GM19468 (cell line): ENCODE measurements at regions not wholly inside any gene's neighbourhood (a gene's known extent, or its start where the extent isn't known, plus 50 kb on each side); places are given as distances from the start of the nearest gene placed in this dataset.
"Not testable (repeated sequence)": the region's sequence is repeated elsewhere in the genome, so short reads cannot be mapped to it uniquely, and the experiment has no call there.

Experiments used
- ATAC-seq: cut with Tn5 transposase; IDR thresholded peaks from one replicate; pipeline ENCODE4 v1.9.1; 2021; ENCODE audit warnings: mild to moderate bottlenecking, moderate library complexity, moderate number of reproducible peaks; ENCODE audit not compliant: unreplicated experiment; ENCODE audit errors: extremely low read depth

DNA sequence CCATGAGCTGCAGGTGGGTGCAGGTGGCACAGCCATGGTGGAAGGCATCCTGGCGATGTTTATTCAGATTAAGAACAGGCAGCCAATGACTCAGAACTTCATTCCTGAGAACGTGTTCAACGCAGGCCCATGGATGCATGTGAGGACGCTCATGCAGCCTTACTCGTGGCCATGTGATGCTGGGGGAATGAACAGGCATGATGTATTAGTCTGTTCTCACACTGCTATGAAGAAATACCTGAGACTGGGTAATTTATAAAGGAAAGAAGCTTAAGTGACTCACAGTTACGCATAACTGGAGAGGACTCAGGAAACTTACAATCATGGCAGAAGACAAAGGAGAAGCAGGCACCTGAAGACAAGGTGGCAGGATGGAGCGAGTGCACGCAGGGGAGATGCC is 146.6 kb downstream of the RNASET2 start:
- no peak for ATAC-seq

- ATAC-seq: no peak
Measured at GRCh38 chr6:166806962-166807757, 149.2 kb downstream of the RNASET2 start.

GRCh38 chr6:166806217-166806838 is 150.0 kb downstream of the RNASET2 start:
- no peak for ATAC-seq

DNA sequence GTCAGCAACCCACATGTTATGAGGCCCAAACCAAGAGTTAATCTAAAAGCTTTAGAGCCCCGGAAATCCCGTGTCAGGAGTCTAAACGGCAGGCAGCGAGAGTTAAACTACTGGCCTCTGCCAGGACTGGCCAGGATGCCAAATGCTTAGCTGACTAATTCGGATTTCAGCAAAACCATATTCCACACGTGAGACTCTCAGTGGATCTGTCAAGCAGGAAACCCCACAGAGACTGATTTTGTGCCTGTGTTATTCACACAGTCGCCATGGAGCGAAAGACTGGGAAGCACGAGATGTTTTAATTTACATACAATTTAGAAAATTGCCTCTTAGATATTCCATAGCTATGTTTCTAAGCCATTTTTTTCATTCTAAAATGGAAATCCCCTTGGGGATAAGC is 152.9 kb downstream of the RNASET2 start:
- no peak for ATAC-seq

GRCh38 chr6:166802401-166802800 is 153.9 kb downstream of the RNASET2 start:
- no peak for ATAC-seq

GRCh38 chr6:166800137-166800536 is 156.2 kb downstream of the RNASET2 start:
- no peak for ATAC-seq

GRCh38 chr6:166798652-166799051 is 157.7 kb downstream of the RNASET2 start:
- ATAC-seq: no peak

DNA sequence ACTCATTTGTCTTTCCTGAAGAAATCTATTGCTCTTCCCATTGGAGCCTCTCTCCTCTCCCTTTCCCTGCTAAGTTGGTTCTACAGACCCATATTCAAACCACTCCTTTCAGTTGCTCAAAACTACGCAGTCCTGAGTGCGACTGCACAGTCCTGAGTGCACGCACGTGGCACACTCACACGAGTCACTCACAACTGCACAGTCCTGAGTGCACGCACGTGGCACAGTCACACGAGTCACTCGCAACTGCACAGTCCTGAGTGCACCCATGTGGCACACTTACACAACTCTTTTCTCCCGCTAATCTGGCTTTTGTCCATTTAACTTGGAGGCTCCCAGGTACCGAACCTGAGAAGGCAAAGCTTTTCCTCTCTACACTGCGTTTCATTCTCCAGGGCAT is 159.7 kb downstream of the RNASET2 start:
- ATAC-seq: no peak

DNA sequence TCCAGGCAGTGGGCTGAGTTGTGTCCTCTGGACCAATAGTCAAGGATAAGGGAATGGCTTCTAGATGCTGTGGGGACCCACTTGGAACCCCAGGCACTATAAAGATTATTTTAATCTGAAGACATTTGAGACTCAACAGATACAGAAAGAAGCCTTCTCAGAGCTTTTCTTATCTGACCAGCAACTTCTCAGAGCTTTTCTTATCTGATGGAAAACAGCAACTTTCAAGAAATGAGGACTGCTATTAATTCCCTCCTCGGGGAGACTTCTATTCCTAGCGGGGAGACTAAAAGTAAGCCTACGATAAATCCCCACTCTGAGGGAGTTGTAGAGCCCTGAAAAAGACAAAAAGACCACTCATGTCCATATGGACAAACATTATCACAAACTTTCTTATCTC is 160.5 kb downstream of the RNASET2 start:
- ATAC-seq: no peak

- ATAC-seq: not testable (repeated sequence)
Measured at GRCh38 chr6:166790808-166791207, 163.8 kb upstream of the RPS6KA2 start.

- not testable (repeated sequence) for ATAC-seq
Measured at GRCh38 chr6:166788846-166789529, 161.9 kb upstream of the RPS6KA2 start.

- no peak for ATAC-seq
Measured at GRCh38 chr6:166786704-166787293, 159.7 kb upstream of the RPS6KA2 start.

- no peak for ATAC-seq
Measured at GRCh38 chr6:166785131-166785530, 158.1 kb upstream of the RPS6KA2 start.

DNA sequence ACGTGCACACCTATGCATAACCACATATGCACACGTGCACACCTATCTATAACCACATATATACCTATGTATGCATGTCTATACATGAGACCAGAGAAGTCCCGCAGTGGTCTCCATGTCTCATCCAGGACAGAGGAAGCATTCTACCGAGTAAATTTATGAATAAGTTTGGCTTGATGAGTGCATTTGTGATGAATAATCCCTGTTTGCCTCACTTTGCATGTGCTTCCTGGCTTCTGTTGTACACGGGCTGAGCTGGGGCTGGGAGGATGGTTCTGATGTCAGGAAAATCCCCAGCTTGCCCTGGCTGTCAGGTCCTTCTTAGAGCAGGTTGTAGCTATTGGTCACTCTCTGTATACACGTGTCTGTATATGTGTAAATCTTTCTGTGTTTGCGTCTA is 157.6 kb upstream of the RPS6KA2 start:
- no peak for ATAC-seq

DNA sequence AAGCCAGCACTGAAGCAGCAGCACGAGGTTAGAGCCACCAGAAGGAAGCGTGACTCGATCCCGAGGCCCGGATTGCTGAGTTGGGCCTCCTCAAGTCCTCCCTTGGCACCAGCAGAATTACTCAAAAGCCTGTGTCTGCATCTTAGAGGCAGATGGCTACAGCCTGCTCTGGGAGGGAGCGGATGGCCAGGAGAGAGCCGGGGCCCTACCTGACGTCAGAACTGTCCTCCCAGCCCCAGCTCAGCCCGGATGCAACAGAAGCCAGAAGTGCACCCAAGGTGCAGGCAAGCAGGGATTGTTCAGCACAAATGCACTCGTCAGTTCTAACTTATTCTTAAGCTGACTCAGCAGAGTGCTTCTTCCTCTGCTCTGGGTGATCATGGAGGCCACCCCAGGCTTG is 155.5 kb upstream of the RPS6KA2 start:
- ATAC-seq: no peak

DNA sequence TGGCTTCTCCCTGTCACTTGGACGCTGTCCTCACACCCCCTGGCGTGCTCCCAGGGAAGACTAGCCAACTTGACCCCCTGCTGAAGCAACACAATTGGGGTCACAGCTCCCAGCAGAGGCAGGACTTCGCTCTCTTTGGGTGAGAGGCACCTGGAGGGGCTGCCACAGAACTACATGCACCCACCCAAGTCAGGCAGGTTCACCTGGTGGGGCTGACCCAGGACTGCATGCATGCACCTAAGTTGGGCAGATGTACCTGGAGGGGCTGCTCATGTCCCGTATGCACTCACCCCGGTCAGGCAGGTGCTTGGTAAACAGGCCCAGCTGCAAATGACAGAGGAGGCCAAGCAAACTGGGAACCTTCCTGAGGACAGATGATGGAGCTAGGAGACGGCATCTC is 154.3 kb upstream of the RPS6KA2 start:
- ATAC-seq: no peak

DNA sequence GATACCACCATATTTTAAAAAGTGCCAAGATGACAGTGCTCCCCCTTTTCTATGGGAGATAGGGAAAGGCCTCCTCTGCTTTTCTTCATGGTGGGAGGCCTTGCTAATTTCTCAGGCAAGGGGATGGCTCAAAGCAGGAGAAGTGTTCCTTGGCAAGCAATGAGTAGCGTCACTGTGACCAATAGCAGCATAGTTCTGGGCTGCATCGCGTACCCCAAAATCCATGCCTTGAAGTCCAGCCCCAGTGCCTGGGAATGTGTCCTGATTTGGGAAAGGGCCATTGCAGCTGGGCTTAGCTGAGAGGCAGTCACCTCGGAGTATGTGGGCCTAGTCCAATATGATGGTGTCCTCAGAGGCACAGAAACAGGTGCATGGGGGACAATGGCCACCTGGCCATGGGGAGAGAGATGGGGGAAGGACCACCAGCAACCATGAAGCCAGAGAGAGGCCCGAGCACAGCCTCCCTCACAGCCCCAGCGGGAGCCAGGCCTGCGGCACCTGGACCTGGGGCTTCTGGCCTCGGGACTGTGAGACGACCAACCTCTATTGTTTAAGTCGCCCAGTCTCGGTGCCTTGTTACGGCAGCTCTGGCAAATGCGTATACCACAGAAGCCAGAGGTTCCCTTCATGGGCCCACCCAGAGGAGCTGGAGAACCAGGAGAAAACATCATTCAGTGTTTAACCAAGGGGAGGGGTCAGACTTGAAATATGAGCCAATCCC is 153.1 kb upstream of the RPS6KA2 start:
- ATAC-seq: no peak

GRCh38 chr6:166779381-166779780 is 152.3 kb upstream of the RPS6KA2 start:
- no peak for ATAC-seq

- no peak for ATAC-seq
Measured at GRCh38 chr6:166778776-166779175, 151.7 kb upstream of the RPS6KA2 start.

DNA sequence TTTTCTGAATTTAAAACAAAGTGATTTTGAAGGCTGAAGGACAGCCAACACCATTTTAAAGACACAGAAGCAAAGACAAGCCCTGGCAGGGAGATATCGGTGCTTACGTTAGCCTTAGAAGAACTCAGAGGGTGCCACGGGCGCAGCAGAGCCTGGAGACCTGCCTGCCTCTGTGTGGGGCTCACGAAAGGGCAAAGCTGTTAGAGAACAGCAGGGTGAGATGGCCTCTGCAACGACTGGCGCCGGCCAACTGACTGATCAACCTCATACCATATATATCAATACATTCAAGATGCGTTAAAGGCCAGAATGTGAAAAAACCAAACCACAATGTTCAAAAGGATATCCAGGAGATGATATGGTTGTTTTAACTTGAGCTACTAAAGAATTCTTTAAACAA is 151.0 kb upstream of the RPS6KA2 start:
- no peak for ATAC-seq
